GM12878 (cell line): ENCODE measurements at regions not wholly inside any gene's neighbourhood (a gene's known extent, or its start where the extent isn't known, plus 50 kb on each side); places are given as distances from the start of the nearest gene placed in this dataset.

Experiments used
- ATAC-seq: fragments of 200-7000 bp; cut with Tn5 transposase; 3 replicates; pipeline ENCODE4 v1.9.1; 2020; ENCODE audit warnings: mild to moderate bottlenecking, moderate library complexity
- BruUV-seq: library from RNA; stranded (reverse); fragments of 400-500 nt; replicated peaks from 2 replicates; lab custom pipeline; 2021; lab: Mats Ljungman, UMichigan
- CTCF ChIA-PET: fragments of 300-600 bp; sonication (Branson Sonifier 250); formaldehyde crosslinking; extraction: SDS; loops from one replicate; lab custom pipeline; 2021; ENCODE audit warnings: inconsistent platforms; lab: Yijun Ruan, JAX
- POLR2A ChIA-PET: fragments of 350-600 bp; formaldehyde crosslinking; extraction: SDS; loops from one replicate; lab custom pipeline; 2021; ENCODE audit warnings: inconsistent platforms; lab: Charles Lee
- RAD21 ChIA-PET: fragments of 300-600 bp; sonication (Branson Sonifier 250); formaldehyde crosslinking; loops from one replicate; lab custom pipeline; 2023; ENCODE audit warnings: antibody characterized with exemption; ENCODE audit not compliant: unreplicated experiment; lab: Charles Lee
- SMC1A ChIA-PET: fragments of 300-600 bp; sonication (Branson Sonifier 250); formaldehyde crosslinking; loops from one replicate; lab custom pipeline; 2023; ENCODE audit not compliant: unreplicated experiment, uncharacterized antibody; lab: Charles Lee
- DNase-seq: peaks from one replicate; pipeline ENCODE4 v3.0.0-alpha.2; 2011; ENCODE audit warnings: low read depth, low spot score
- FAIRE-seq: peaks from 3 replicates; lab custom pipeline; 2011; peaks lifted over from hg19 to GRCh38; lab: Jason Lieb, UNC
- H2AFZ ChIP-seq: 2 replicates; pipeline ENCODE4 v1.6.0; 2011; ENCODE audit warnings: low read depth, low read length, control low read depth; ENCODE audit not compliant: control insufficient read depth
- H3K27ac ChIP-seq: 2 replicates; pipeline ENCODE4 v1.5.1; 2011; ENCODE audit warnings: control low read depth; ENCODE audit not compliant: control insufficient read depth, insufficient read depth
- H3K27me3 ChIP-seq, 2 experiments: replicated peaks in 1 of 2; 2 replicates each; pipeline versions ENCODE4 v1.6.0 to v1.6.1; 2011; ENCODE audit warnings: low read length in 1 of 2; ENCODE audit not compliant: control insufficient read depth in 2 of 2, insufficient read depth in 2 of 2
- H3K36me3 ChIP-seq, 2 experiments: 2 replicates each; pipeline ENCODE4 v1.5.1; 2011; ENCODE audit warnings: low read length in 1 of 2; ENCODE audit not compliant: control insufficient read depth in 2 of 2, insufficient read depth in 2 of 2
- H3K4me1 ChIP-seq: 2 replicates; pipeline ENCODE4 v1.6.1; 2011; ENCODE audit warnings: mild to moderate bottlenecking, low read length, moderate library complexity, mixed read lengths; ENCODE audit not compliant: control insufficient read depth, insufficient read depth
- H3K4me2 ChIP-seq: 2 replicates; pipeline ENCODE4 v1.6.0; 2011; ENCODE audit warnings: control low read depth; ENCODE audit not compliant: control insufficient read depth, insufficient read depth
- H3K4me3 ChIP-seq: fragments of 200-600 bp; sonication (generic); 2 replicates; pipeline ENCODE4 v1.5.1; 2016
- H3K79me2 ChIP-seq: 2 replicates; pipeline ENCODE4 v1.6.0; 2011; ENCODE audit warnings: low read length; ENCODE audit not compliant: control insufficient read depth, insufficient read depth
- H3K9ac ChIP-seq: 2 replicates; pipeline ENCODE4 v1.8.0; 2011; ENCODE audit warnings: low read length, control low read depth, mixed read lengths; ENCODE audit not compliant: control insufficient read depth, insufficient read depth
- H3K9me3 ChIP-seq: replicated peaks from 3 replicates; pipeline ENCODE4 v1.5.1; 2011; ENCODE audit warnings: mild to moderate bottlenecking, low read length; ENCODE audit not compliant: control insufficient read depth, insufficient read depth
- H4K20me1 ChIP-seq: 2 replicates; pipeline ENCODE4 v1.6.0; 2011; ENCODE audit not compliant: control insufficient read depth, insufficient read depth
- BRCA1 ChIP-seq: IDR thresholded peaks from 2 replicates; pipeline ENCODE4 v1.6.1; 2011; ENCODE audit warnings: low read depth, low read length, improper control_type of control experiment
- CBX3 ChIP-seq: fragments of 200-600 bp; sonication (generic); IDR thresholded peaks from 2 replicates; pipeline ENCODE4 v1.6.1; 2016; ENCODE audit warnings: low read depth, borderline replicate concordance
- CBX5 ChIP-seq: sonication (generic); IDR thresholded peaks from 2 replicates; pipeline ENCODE4 v1.6.1; 2016; ENCODE audit warnings: low read depth, moderate library complexity, mild to moderate bottlenecking, inconsistent platforms
- FOXK2 ChIP-seq: fragments of 450-650 bp; IDR thresholded peaks from 2 replicates; pipeline ENCODE4 v1.6.1; 2017; ENCODE audit warnings: mild to moderate bottlenecking, moderate library complexity
- HSF1 ChIP-seq: fragments of 150-350 bp; IDR thresholded peaks from 2 replicates; pipeline ENCODE4 v1.6.1; 2014; ENCODE audit warnings: mild to moderate bottlenecking, low read depth, low read length
- PBX3 ChIP-seq: IDR thresholded peaks from 2 replicates; pipeline ENCODE4 v1.6.1; 2011; ENCODE audit warnings: mild to moderate bottlenecking, low read depth, low read length, moderate library complexity; ENCODE audit not compliant: insufficient replicate concordance
- PKNOX1 ChIP-seq: fragments of 450-650 bp; IDR thresholded peaks from 2 replicates; pipeline ENCODE4 v1.6.1; 2016; ENCODE audit warnings: mild to moderate bottlenecking
- POLR2AphosphoS2 ChIP-seq: IDR thresholded peaks from 2 replicates; pipeline ENCODE4 v1.6.1; 2011; ENCODE audit warnings: low read depth, mild to moderate bottlenecking, low read length, improper control_type of control experiment, moderate library complexity
- WGBS: methylation state at CpG from one replicate; pipeline ENCODE4 v1.1.6; 2016; ENCODE audit warnings: low lambda C conversion rate; ENCODE audit not compliant: insufficient replicate concordance, insufficient coverage; ENCODE audit errors: missing lambda C conversion rate; 5-methylcytosine and 5-hydroxymethylcytosine counted together
- in situ Hi-C: fragments of 300-500 bp; cut with MboI; formaldehyde crosslinking; loops from 9 replicates; pipeline ENCODE4 v1.14.3; 2018; ENCODE audit warnings: mixed read lengths
- intact Hi-C: fragments of 100-400 bp; cut with micrococcal nuclease; formaldehyde crosslinking; loops from one replicate; pipeline ENCODE4 v1.14.2; 2022; ENCODE audit not compliant: unreplicated experiment

GRCh38 chr17:17422217-17422610 is 54.6 kb upstream of the MED9 start (continued):
- TF ChIP-seq HSF1 = no peak

- Histone ChIP-seq H4K20me1 (no peaks in the 10 kb centered on the region), H3K79me2 (no peaks in the 10 kb centered on the region), H3K4me3 (no peak overlapping the region), H3K9me3 (peaks cover 9% of the 10 kb centered on the region; the same call in 2 of the 3 replicates), H2AFZ (no peak overlapping the region), H3K27ac (no peak overlapping the region), H3K27me3 (0 out of 4 replicates have a peak, but pooled peaks cover 0 to 2% of the 10 kb centered on the region in 2 experiments), H3K9ac (no peak overlapping the region), H3K4me2 (no peak overlapping the region), H3K4me1 (no peaks in the 10 kb centered on the region), H3K36me3 (no peaks in the 10 kb centered on the region)
- no peak for ATAC-seq
- ChIA-PET RAD21 (no interaction called here), POLR2A (no interaction called here), SMC1A (no interaction called here), CTCF (no interaction called here)
- DNase-seq = no peak
- 12% methylated on average over 7 of the region's 7 CpGs for WGBS
- TF ChIP-seq CBX3 (no peak), CBX5 (no peak), BRCA1 (no peak), PKNOX1 (no peak), PBX3 (no peak), FOXK2 (no peak), POLR2AphosphoS2 (no peak)
- FAIRE-seq = no peak
- intact Hi-C loops = no loop called here
- BruUV-seq = no TSS peak
- in situ Hi-C loops = no loop called here
Measured at GRCh38 chr17:17422641-17423040, 54.2 kb upstream of the MED9 start.
